Retinal pigment epithelial cell (primary cell): ENCODE measurements at regions not wholly inside any gene's neighbourhood (a gene's known extent, or its start where the extent isn't known, plus 50 kb on each side); places are given as distances from the start of the nearest gene placed in this dataset.
A peak's percentile ranks its signal among the peaks of the same experiment; 100 is the strongest.

ENCODE experiments used
- DNase-seq: peaks from one replicate; pipeline ENCODE4 v3.0.0-alpha.2; 2010; ENCODE audit warnings: low read depth
- H3K4me3 ChIP-seq: 2 replicates; pipeline ENCODE4 v1.5.1; 2011; ENCODE audit warnings: mild to moderate bottlenecking, low read length, control low read depth, moderate library complexity
- TF ChIP-seq, protein P1 (sequence below): conservative IDR thresholded peaks from 2 replicates; pipeline ENCODE4 v1.5.1; 2011; ENCODE audit warnings: low read depth, low read length, control low read depth, inconsistent platforms

DNA sequence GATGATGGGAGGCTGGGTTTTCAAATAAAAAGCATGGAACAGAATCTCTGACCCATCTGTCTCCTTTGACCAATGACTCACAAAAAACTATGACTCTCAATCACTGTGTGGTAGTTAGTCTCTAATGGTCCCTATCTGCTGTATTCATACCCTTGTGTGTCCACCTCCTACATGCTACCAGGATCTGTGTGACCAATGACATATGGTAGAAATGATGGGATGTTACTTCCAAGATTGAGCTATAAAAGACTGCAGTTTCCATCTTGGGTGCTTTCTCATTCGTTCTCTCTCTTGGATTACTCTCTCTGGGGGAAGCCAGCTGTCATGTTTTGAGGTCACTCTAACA lies 144.7 kb upstream of the BTG1 start:
- TF ChIP-seq, protein P1, sequence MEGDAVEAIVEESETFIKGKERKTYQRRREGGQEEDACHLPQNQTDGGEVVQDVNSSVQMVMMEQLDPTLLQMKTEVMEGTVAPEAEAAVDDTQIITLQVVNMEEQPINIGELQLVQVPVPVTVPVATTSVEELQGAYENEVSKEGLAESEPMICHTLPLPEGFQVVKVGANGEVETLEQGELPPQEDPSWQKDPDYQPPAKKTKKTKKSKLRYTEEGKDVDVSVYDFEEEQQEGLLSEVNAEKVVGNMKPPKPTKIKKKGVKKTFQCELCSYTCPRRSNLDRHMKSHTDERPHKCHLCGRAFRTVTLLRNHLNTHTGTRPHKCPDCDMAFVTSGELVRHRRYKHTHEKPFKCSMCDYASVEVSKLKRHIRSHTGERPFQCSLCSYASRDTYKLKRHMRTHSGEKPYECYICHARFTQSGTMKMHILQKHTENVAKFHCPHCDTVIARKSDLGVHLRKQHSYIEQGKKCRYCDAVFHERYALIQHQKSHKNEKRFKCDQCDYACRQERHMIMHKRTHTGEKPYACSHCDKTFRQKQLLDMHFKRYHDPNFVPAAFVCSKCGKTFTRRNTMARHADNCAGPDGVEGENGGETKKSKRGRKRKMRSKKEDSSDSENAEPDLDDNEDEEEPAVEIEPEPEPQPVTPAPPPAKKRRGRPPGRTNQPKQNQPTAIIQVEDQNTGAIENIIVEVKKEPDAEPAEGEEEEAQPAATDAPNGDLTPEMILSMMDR = no peak
- DNase-seq = no peak
- H3K4me3 ChIP-seq = no peak overlapping the region

DNA sequence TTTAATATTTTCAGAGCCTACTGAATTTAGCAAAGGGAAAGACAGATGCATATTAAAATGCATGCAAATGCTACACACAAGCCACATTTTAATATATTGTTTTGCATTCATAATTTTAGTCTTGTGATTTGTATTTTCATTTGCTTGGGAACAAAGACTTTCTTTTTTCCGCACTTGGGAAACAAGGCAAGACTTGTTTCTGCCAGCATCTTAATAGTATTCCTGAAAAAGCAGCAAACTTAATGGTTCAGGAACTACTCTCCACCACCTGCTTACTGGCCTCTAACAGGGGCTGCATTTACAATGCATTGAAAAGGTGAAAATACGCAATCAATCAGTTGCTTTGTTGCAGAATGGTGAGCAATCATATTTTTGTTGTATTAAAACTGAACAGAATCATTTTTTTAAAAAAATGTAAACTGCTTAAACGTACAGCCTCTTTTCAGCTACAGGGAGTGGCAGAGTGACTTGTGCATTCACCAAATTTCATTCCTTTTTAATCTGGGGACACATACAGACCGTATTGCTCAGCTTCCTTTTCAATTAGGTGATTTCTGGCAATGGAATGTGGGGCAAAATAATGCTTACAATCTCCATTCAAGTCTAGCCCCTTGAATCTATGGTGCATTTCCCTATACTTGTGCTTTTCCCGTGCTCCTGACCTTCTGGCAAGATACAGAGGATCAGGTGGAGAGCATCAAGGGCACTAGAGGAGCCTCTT lies 144.1 kb upstream of the BTG1 start:
- TF ChIP-seq, protein P1 = no peak
- no peak overlapping the region for H3K4me3 ChIP-seq
- DNase-seq = peak; percentile 43

DNA sequence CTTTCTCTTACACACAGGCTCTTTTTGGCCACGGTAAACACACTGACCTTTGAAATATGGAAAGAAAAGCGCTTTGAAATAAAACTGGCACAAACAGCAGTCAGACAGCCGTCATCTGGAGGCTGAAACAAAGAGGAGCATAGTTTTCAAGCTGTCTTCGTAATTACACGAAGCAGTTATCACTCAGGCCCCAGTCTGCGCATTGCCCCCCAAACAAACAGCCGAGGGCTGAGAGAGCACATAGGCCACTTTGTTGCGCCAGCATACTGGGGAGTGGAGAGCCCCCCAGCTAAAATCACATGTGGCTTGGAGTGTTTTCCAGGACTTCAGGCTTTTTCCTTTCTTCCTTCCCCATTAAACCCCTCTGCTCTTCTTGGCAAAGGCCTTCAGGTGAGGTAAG lies 142.9 kb upstream of the BTG1 start:
- no peak for DNase-seq
- no peak overlapping the region for H3K4me3 ChIP-seq
- TF ChIP-seq, protein P1 = no peak

DNA sequence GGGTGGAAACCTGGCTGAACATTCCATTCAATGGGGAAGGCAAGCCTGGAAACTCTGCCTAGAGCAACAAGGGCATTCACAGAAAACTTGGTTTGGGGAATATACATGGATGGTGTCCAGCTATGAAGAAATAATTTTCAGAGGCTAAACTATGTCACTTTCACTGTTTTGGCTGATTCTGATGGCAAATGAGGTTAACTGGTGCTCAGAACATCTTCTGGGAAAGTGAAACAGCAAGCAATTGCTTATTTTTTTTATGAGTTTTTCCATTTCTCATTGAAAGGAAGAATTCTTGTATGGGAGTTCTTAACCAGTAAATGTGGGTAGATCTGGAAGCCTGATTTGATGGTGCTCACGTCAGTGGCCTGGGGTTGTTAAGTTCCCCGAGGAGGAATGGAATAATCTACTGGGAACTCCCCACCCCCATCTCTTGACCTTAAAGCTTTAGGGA lies 132.8 kb upstream of the BTG1 start:
- H3K4me3 ChIP-seq = no peak overlapping the region
- no peak for DNase-seq
- TF ChIP-seq, protein P1 = no peak

DNA sequence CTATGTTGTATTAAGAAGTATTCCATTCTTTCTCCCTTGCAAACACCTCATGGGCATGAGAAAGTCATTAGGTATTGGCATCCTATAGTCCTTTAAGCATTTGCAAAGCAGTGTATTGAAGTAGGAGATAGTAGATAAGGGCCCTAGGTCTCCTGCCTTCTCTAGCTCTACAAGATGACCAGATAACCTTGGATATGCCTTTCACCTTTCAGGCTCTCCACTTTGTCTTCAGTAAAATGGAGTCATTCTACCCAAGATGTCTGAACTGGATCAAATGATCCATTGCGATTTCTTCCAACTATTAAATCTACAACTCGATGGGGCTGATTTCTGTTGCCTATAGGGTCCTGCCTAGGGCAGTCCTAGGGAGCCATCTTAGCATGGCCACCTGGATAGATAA lies 132.1 kb upstream of the BTG1 start:
- no peak overlapping the region for H3K4me3 ChIP-seq

DNA sequence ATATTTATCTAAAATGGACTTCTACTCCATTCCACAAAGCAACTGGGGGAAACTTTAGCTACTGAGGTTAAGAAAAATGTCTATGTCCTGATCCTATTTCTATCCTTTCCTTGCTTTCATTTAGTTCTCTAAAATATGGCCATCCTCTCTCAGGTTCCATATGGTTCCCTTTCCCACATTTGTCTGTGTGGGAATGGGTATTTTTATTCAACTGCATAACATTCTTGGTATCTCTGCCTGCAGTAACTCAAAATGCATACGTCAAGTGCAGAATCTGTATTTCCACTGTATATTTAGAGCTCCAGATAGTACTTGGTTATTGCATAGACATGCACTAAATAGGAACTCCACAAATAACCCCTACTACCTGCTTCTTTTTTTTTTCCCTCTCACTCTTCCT lies 130.6 kb upstream of the BTG1 start:
- no peak for DNase-seq
- no peak overlapping the region for H3K4me3 ChIP-seq

More for the DNA sequence above, 132.1 kb upstream of the BTG1 start:
- no peak for DNase-seq
- TF ChIP-seq, protein P1 = no peak

More for the DNA sequence above, 130.6 kb upstream of the BTG1 start:
- TF ChIP-seq, protein P1 = no peak
